A204.1 (cell line): ENCODE measurements at regions not wholly inside any gene's neighbourhood (a gene's known extent, or its start where the extent isn't known, plus 50 kb on each side); places are given as distances from the start of the nearest gene placed in this dataset.

Experiments
- FAIRE-seq: peaks from 2 replicates; lab custom pipeline; 2012; peaks lifted over from hg19 to GRCh38; lab: Jason Lieb, UNC

DNA sequence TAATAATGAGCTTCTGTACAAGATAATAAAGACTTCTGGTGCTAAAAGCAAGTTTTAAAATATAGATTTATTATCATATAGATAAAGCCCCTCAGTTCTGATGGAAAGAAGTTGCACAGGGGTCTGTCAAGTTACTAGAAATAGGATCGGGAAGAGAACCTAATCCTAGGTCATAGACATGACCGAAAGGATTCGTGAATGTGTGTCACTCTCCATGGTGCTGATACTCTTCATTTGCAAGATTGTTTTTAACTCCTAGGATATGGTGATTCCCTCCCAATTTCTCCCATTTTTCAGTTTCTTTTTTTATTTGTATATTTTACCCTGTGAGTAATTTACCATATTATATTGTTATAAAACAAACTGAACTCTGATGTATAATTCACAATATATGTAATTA is 58.9 kb upstream of the CTNNA2 start:
- no peak for FAIRE-seq

GRCh38 chr2:79452651-79453050 is 60.2 kb upstream of the CTNNA2 start:
- FAIRE-seq, result no peak

GRCh38 chr2:79447463-79447862 is 65.4 kb upstream of the CTNNA2 start:
- no peak for FAIRE-seq

DNA sequence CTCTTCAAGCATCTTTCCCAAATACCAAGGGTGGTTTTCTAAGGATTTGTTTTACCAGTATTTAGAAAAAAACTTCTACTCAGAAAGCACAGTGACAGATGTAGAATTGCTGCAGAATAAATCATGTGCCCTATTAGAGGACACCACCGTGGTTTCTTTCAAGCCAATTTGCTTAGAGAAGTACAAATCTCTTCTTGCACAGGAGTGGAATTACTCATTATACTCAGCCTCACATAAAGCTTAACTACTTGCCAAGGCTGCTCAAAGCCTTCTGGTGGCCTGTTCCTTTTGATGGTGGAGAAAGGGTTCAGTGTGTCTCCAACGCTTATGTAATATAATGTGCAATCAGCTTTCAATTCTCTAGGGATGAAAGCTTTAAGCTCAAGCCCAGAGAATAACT is 66.5 kb upstream of the CTNNA2 start:
- no peak for FAIRE-seq

DNA sequence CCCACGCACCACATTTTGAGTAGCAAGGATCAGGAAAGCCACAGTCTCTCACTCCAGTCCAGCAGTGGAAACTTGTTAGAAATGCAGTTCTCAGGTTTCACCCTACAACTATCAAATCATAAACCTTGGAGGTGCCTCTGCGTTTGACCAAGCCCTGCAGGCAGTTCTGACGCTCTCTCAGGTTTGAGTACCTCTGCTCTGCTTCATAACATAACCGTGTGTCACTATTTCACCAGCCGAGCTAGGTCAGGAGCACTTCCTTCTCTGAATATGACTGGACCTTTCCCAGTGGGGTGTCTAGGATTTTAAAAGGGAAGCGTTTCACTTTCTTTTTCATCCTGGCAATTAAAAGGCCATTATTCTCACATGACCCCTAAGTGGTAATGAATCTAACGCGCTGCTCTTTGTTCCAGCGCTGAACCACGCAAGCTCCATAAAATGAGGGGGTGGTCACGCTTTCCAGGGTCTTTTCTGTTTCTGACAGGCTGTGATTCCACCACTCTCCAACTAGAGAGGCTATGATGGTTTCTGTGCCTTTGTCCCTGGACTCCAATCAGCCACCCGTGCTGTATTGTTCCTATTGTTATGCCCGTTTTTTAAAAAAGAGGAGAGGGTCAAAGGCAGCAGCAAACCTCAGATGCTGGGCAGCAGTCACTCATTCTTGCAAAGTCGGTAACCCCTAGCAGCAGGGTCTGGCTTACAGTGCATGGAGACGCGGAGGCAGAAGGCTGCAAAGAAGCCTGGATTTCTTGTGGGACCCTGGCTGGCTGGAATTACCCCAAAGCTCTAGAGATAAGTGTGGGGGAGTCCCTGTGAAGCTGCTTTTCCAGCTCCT is 75.2 kb upstream of the CTNNA2 start:
- FAIRE-seq, result no peak

DNA sequence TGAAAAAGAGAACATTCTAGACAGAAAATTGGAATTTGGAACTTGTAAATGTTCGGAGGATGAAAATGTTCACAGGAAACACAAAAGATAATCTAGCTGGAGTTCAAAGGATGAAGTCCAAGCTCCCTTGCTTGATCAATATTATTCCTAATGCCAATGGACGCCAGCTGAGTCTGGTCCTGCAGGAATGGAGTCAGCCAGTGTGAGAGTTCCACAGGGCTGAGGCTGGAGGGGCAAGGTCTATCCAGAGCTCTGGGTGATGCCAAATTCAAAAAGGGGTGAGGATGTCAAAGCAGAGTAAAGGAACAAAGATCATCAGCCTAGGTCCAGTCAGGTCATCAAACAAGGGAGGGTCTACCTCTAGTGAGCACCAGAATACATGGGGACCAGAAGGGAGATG is 78.5 kb upstream of the CTNNA2 start:
- no peak for FAIRE-seq

- no peak for FAIRE-seq
Observed at GRCh38 chr2:79432731-79433146, 80.1 kb upstream of the CTNNA2 start.

DNA sequence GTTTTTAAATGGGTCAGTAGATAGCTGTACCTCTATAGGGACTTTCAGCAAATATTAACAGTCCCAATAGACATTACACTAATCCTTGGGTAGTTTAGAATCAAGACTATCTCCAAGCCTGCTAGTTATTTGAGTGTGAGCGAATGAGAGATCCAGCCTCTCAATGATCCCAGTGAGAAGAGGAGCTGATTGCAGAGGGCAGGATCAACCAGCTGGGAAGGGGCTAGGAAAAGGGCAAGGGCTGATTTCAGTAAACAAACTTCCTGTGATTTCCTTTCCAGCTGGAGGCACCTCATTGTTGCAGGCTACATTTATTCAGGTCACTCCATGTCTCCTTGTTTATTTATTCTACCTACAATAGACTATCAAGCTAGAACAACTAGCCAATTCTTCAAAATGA is 84.1 kb upstream of the CTNNA2 start:
- FAIRE-seq, result no peak

GRCh38 chr2:79414690-79415089 is 98.2 kb upstream of the CTNNA2 start:
- no peak for FAIRE-seq

DNA sequence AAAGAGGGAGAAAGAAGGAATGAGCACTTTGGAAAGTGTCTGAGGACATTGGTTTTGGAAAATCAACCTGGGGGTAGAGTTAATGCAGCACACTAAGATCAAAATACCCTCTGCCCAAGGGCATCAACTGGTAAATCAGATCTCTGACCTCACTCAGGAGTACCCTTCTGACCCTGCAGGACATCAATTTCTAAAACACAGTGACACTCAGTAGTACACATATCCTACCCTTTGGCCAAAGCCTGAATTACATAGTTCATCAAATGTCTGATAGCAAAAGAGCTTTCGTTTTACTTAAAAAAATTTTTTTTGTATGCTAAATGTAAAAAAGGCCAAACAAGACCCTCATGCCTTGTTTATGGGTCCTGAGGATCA is 118.4 kb upstream of the CTNNA2 start:
- no peak for FAIRE-seq

GRCh38 chr2:79393806-79394484 is 118.9 kb upstream of the CTNNA2 start:
- FAIRE-seq, result no peak

GRCh38 chr2:79393107-79393685 is 119.7 kb upstream of the CTNNA2 start:
- FAIRE-seq, result no peak

GRCh38 chr2:79389481-79389880 is 123.4 kb upstream of the CTNNA2 start:
- FAIRE-seq, result no peak

DNA sequence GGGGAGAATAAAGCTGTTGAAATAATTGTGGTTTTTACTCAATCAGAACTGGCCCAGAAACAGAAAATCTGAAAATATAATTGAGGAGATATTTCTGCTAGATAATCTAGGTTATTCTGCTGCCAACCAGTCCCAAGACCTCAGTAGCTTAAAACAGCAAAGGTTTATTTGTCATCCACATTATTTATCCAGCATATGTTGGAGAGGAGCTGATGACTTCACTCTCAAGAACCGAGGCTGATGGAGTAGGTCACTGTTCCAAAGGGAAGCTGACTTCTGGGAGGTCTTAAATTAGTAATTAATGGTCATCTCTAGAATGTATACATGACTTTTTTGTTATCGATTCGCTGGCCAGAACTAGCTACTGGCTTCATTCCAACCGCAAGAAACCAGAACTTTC is 124.8 kb upstream of the CTNNA2 start:
- FAIRE-seq, result no peak

DNA sequence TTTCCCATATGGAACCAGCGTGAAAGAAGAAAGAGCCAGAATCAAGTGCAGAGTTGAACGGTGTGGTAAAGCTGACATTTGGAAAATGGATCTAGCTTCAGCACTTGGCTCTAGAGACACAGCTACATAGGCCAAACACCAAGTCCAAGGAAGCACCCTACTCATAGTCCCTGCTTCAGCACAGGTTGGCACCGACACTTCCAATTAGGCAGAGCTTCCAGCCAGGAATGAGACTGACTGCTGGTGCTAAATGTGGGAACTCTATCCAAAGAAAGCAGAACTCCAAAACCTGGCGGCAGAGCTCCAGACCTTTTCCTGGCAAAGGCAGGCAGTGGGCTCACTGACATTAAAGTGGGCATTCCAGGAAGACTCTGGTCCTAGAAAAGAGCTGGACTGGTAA is 125.4 kb upstream of the CTNNA2 start:
- no peak for FAIRE-seq

DNA sequence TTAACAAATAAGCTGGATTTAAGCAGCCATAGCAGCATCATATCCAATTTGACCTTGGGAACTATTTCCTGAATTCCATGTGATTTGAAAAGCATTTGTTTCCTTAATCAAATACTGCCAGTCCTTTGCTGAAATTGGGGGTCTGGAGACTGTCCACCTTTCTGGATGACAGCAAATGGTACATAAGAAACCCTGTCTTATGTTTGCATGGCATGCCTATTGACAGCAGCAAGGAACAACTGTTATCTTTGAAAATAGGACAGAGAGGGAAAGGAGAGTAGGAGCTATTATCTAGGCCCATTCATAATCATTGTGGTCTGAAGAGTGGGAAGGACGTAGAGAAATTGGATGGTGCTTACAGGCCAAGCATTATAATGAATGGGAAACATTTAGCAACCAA is 129.2 kb upstream of the CTNNA2 start:
- FAIRE-seq, result no peak

- FAIRE-seq, result no peak
Observed at GRCh38 chr2:79375817-79376216, 137.0 kb upstream of the CTNNA2 start.

- no peak for FAIRE-seq
Observed at GRCh38 chr2:79373358-79374130, 139.3 kb upstream of the CTNNA2 start.

DNA sequence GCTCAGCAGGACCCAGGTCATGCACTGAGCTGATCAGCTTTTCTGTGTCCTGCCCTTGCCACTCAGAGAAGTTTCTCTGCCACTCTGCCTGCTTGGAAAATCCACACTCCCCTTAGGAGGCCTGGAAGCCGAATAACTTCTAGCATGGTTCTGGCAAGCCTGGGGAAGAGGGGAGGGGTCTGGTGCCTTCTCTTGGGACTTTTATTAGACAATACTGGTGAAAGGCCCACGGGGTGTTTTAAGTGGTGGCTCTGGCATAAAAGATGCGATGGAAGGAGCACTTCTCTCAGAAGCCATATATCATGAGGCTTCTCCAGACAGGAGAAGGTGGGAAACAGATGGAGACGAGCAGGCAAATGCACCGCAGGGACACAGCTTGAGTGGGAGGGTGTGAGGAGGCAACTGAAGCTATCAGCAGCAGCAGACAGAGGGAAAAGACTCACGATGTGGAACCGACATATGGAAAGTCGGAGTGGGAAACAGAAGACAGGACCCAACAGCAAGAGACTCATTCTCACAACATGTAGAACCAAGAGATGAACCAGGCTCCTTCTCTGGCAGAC is 141.8 kb upstream of the CTNNA2 start:
- FAIRE-seq, result no peak

- FAIRE-seq, result no peak
Observed at GRCh38 chr2:79369127-79369526, 143.7 kb upstream of the CTNNA2 start.

- FAIRE-seq, result no peak
Observed at GRCh38 chr2:79368116-79368630, 144.7 kb upstream of the CTNNA2 start.

DNA sequence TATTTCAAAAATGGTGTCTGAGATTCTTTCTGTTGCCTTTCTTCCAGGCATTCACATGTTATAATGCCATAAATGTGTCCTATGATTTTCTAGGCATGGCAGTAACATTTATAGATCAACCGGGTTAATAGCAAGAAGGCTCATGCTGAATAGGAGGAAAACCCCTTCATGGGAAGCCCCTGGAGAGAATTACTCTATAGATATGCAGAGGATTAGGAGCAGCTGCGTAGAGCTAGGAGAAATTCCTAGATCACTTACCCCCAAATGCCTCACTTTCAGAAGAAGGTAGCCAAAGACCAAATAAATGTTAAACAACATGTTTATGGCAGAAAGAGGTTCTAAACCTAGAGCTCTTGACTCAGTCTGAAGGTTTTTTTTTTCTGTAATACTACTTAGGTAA is 153.4 kb upstream of the CTNNA2 start:
- no peak for FAIRE-seq
